NCI-H2029 treated with DMSO at 0.1 percent for 48 hours (cell line): ENCODE measurements at regions not wholly inside any gene's neighbourhood (a gene's known extent, or its start where the extent isn't known, plus 50 kb on each side); places are given as distances from the start of the nearest gene placed in this dataset.

Experiments
- DNase-seq: peaks from one replicate; lab custom pipeline; 2025; lab: John Stamatoyannopoulos, UW

DNA sequence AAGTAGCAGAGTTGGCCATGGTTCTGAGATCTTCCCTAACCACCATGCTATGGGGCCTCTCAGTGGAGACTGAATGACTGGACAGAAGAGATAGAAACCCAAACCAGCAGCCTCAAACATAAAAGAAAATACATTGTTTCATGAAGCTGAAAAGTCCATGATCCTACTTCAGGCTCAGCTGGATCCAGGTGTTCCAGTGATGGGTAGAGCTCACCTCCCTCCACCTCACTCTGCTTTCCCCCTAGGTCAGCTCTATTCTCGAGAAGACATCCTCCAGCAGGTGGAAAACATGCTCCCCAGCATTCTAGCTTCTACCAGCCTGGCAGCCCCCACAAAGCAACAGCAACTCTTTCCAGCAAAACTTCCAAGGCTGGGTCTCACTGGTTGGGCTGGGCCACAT lies 132.1 kb downstream of the OAT start:
- DNase-seq = no peak

- DNase-seq = no peak
Observed at GRCh38 chr10:124285587-124286527, 132.9 kb downstream of the OAT start.

GRCh38 chr10:124283949-124284250 lies 134.8 kb downstream of the OAT start:
- DNase-seq = no peak

DNA sequence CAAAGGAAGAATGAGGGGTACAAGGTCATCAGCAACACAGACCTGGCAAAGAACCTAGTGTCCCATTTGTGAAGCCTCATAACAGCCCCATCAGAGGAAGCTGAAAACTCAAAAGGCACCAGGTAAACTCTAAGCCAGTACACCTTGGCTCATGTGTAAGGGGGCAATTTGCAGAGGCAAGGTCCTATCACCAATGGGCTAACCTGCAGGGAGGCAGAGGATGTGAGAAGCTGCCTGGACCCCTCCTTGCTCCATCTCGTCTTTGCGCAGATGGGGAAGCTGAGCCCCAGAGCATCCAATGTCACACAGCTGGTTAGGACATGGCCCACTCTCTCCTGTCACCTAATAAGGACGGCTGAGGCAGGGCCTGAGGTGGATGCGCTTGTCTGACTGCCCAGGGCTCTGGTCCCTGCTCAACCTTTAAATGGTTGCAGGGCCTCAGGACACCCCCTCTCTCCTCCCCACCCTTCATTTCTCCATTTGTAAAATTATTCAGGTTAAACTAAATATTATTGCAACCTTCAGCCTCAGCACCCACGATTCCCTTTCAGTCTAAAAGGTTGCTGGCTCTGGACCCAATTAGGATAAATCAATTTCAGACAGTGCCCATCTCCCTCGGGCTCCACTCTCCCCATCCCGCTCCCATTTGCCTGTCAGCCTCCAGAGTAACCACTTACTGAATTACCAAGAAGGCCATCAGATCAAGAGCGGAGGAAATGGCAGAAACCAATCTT lies 135.3 kb downstream of the OAT start:
- no peak for DNase-seq

GRCh38 chr10:124282326-124282725 lies 136.4 kb downstream of the OAT start:
- no peak for DNase-seq

GRCh38 chr10:124281666-124282065 lies 137.1 kb downstream of the OAT start:
- DNase-seq = no peak

- no peak for DNase-seq
Observed at GRCh38 chr10:124280916-124281315, 137.8 kb downstream of the OAT start.

DNA sequence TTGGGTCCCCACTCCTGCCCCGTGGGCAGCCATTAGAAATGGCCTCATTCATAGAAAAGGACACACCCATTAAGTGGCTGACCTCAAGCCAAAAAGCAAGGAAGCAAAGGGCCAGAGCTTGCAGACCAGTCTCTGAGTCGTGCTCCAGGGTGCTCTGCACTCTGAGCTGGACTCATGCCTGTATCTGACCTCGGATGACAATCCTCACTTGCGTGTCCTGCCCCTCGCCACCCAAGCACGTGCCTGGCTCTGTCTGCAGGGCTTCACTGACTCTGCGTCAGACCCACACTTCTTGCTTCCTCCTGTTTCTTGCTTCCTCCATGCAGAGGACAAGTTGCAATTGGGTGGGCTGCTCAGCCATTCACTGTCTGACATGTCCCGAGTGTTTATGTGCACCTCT lies 138.8 kb downstream of the OAT start:
- no peak for DNase-seq

GRCh38 chr10:124279298-124279697 lies 139.4 kb downstream of the OAT start:
- no peak for DNase-seq

DNA sequence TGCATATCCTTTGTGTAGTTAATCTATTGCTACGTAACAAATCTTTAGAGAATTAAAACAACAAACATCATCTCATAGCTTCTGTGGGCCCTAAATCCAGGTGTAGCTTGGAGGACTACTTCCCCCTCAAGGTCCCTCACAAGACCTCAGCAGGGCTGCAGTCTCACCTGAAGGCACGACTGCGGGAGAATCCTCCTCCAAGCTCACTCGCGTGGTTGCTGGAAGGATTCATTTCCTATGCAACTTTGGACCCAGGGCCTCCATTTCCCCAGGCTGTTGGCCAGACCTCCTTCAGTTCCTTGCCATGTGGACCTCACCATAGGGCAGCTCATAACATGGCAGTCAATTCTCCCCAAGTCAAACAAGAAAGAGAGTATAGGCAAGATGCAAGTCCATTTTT lies 140.4 kb downstream of the OAT start:
- DNase-seq = no peak

- no peak for DNase-seq
Observed at GRCh38 chr10:124273141-124273540, 145.6 kb downstream of the OAT start.

GRCh38 chr10:124271676-124272075 lies 147.0 kb downstream of the OAT start:
- no peak for DNase-seq

GRCh38 chr10:124270530-124271327 lies 148.0 kb downstream of the OAT start:
- no peak for DNase-seq

GRCh38 chr10:124268976-124269375 lies 149.7 kb downstream of the OAT start:
- DNase-seq = no peak

DNA sequence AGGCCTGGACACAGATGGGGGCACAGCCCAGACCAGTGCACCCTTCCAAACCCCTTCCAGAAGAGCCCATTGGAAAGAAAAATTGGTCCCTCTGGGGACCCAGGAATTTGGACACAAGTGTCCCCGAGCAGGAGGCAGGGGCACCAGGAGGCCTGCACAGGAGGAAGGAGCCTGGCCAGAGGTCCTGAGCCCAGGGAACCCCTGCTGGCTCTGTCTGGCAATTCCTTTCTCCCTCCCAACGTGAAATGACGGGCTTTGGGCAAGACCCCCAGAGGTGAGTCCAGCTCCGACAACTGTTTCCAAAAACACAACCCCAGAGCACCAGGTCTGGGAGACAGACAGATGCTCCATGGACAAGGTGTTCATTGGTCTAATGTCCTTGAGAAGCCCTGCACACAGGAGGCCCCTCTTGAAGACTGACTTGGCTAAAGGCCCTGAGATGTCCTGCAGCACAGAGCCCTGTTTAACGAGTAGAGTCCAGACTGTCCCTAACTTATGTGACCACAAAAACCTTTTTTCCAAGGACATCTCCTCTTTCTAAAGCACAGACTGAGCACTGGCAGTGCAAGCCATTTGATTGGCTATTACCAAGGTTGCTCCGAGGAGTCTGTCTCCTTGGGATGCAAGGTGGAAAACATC lies 150.7 kb downstream of the OAT start:
- no peak for DNase-seq

- DNase-seq = no peak
Observed at GRCh38 chr10:124267231-124267885, 151.4 kb downstream of the OAT start.

DNA sequence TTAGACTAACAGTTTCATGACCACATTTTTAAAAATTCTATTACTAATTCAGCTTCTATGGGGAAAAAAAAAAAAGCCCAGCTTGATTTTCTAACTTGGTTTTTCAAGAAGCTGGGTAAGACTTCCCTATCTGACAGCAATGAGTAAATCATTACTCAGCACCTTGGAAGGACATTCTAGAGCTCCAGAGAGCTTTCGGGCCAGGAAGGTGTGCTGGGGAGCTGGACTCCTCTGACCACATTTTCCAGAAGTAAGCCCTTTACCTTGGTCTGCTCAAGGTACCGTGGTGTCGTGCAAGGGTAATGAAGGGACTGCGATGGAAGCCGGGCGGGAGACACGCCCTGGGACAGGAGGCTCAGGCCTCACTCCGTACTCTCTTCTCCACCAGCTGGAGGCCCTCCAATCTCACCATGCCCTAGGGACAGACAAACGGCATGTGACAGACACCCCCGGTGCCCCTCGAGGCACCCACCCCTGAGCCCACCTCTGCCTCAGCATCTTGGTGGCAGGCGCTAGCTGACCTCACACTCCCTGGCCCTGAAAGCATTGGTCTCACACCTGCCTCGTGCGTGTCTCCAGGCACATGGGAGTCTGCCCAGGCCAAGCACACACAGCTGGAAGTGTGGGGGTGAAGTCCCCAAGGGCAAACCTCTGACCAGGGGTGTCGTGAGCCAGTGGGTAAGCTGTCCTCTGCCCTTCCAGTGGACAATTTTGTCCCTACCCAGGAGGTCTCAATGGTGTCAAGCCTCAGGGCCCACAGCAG lies 152.1 kb downstream of the OAT start:
- no peak for DNase-seq

DNA sequence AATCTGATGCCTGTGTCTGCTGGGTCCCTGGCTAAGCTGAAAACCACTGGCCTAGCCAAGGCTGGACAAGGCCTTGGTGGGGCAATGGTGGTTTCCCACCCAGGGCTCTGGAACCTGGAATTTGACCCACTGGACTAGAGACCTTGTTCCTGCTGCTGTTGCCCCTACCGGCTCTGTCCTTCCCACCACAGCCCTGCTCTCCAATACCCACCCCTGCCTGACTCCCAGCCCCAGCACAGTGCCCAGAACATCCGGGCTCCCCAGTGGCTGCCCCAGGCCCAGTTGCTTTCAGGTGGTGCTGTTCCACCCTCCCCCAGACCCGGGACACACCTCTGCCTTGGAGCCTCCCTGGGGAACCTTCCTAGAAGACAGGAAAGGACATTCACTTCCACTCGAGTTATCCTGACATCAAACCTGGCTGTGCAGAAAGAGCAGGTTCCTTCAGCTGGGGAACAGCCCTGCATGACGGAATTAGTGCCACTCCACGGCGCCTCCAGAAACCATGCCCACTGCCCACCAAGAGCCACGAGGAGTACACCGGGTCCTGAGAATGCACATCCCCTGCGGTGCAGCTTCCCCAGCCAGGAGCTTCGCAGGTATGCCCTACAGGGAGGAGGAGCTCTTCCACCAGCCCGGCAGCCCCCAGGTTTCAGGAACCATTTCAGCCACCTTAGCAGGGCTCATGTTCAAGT lies 152.8 kb downstream of the OAT start:
- no peak for DNase-seq

DNA sequence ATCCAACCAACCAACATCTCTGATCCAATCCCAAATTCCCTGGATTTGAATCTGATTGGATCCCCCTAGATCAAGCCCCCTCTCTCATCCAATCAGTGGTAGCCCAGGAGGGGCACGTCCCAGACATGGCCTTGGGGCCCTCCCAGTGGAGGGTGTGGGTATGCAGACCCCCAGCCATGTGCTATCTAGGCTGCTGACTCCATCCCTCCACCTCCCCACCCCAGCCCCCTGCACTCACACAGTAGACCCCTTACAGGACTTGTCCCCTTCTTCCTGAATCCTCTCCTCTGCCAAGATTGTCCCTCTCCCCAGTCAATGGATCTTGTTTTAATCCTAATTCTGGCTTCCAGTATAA lies 153.4 kb downstream of the OAT start:
- no peak for DNase-seq

- DNase-seq = no peak
Observed at GRCh38 chr10:124264711-124265390, 153.9 kb downstream of the OAT start.
